ENCODE measurements at regions not wholly inside any gene's neighbourhood (a gene's known extent, or its start where the extent isn't known, plus 50 kb on each side); places are given as distances from the start of the nearest gene placed in this dataset.
"Not testable (repeated sequence)": the region's sequence is repeated elsewhere in the genome, so short reads cannot be mapped to it uniquely, and the experiment has no call there.

DNA sequence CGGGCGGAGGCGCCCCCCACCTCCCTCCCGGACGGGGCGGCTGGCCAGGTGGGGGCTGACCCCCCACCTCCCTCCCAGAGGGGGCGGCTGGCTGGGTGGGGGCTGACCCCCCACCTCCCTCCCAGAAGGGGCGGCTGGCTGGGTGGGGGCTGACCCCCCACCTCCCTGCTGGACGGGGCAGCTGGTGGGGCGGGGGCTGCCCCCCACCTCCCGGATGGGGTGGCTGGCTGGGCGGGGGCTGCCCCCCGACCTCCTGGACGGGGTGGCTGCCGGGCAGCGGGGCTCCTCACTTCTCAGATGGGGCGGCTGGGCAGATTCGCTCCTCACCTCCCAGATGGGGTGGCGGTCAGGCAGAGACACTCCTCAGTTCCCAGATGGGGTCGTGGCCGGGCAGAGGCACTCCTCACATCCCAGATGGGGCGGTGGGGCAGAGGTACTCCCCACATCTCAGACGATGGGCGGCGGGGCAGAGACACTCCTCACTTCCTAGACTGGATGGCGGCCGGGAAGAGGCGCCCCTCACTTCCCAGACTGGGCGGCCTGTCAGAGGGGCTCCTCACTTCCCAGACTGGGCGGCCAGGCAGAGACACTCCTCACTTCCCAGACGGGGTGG is 178.1 kb upstream of the CLINT1 start:
- DNase-seq = not testable (repeated sequence)

DNA sequence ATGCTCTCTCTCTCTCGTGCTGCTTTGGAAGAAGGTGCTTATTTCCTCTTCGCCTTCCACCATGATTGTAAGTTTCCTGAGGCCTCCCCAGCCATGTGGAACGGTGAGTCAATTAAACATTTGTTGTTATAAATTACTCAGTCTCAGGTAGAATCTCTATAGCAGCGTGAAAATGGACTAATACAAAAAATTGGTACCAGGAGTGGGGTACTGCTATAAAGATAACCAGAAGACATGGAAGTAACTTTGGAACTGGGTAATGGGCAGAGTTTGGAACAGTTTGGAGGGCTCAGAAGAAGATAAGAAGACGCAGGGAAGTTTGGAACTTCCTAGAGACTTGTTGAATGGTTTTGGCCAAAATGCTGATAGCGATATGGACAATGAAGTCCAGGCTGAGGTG is 175.6 kb upstream of the CLINT1 start:
- not testable (repeated sequence) for DNase-seq

DNA sequence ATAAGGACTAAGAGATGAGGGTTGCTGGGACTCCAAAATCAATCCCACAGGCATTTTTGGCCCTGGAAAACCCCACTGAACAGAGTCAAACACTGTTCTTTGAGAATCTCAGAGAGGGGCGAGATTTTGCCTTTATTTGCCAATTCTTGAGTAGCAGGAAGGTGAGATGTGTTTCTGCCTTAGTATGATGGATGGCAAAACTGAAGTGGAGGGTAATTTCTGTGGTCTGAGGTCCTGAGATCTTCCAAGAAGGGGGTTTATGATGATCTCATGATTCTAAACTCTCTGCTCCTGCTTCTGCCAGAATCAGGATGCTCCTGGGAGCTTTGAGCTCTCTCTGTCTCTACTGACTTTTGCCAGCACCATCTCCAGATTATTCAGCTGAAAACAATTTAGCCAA is 174.8 kb upstream of the CLINT1 start:
- no peak for DNase-seq

DNA sequence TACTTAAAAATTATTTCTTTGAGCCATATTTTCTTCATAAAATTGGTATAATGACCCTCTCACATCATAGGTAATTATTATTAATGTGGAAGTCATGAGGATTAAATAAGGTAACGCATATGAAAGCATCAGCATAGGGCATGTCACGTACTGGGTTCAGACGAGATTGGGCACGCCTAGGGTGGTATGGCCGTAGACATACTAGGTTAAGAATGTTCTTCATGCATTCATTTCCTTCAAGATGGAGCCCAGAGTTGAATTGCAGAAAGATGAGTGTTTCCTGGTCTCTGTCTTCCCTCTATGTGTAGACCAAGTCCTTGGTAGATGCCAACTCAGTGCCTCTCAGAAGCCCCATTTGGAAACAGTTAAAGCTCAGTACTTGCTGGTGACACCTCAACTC is 174.1 kb upstream of the CLINT1 start:
- DNase-seq = no peak

DNA sequence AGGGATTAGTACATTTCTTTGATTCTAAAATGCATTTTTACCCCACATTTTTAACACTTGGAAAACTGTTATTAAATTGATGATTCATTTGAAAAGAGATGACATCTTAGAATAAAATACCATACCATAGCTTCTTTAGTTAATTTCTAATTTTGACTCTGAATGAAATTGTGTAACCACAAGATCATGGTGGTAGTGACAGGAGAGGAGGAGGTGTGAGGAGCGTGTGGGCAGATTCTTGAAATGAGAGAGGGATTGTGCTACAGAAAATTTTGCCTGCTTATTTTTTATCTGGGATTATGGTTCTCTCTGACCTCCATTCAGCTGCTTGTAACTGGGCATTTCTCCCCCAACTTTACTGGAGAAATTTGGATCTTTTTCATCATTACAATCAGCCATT is 173.3 kb upstream of the CLINT1 start:
- DNase-seq = no peak

DNA sequence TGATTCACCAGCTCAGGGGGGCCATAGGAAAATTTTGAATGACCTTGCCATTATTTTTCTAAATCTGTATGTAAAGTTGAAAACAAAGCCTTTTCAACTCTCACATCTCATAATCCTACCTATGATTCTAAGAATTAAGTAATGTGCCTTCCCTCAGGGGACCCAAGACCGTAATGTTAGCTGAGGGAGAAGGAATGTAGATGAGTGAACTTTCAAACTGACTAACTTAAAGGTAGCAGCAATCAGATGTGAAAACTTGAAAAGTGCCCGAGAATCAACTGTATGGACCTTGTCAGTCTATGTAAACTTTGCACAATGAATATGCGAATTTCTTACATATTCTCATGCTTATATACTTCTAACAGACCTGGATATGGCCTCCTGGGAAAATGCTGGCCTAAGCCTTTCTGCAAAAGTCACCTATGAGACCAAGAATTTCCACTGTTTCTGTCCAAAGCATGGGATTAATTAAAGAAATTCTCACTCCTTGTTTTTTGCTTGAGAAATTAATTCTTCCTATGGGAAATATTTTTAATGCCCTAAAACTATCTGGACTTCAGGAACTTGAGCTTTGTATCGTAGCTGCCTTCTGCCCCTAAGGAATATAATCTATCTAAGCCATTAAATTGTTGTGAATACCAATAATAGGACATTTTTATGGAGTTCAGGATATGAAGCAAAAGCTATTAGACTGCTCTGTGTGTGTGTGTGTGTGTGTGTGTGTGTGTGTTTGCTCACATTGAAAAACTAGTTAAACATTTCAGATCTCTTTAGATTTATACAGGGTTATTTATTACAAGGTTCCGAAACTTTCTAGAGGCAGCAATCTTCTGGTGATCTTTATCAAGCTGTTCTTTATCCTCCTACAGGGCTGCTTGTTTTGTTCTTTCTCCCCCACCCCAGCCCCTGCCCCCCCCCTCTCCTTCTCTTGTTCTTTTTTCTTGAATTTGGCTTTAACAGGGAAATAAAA is 169.1 kb upstream of the CLINT1 start:
- DNase-seq = no peak

DNA sequence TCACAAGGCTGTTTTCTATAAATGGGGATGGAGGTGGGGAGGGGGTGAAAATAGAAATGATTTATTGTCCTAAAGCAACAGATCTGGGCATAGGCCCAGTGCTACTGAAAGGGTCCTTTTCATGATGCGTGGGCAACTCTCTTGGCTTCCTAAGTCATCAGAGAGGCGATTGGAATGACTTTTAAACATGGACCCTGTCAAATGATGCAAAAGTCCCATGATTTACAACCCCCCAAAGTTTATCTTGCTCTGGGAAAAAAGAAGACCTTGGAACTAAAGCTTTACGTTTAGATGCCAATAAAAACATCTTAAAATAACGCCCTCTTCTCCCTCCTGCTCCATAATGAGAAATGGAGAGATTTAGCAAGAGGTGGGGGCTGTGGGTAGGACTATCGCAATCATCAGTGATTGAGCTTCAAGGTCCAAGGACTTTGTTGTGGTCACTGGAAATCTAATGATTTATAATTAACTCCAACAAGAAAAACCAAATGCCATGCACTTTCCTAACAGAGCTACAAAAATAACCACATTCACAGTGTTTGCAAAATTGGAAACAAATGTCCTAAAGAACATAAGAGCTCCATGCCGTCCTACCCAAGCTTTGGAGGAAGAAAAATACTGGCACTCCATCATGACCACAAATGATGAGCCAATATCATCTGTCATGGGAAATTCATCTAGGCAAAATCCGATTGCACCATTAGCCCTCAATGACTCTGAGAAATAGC is 167.5 kb upstream of the CLINT1 start:
- DNase-seq = no peak

DNA sequence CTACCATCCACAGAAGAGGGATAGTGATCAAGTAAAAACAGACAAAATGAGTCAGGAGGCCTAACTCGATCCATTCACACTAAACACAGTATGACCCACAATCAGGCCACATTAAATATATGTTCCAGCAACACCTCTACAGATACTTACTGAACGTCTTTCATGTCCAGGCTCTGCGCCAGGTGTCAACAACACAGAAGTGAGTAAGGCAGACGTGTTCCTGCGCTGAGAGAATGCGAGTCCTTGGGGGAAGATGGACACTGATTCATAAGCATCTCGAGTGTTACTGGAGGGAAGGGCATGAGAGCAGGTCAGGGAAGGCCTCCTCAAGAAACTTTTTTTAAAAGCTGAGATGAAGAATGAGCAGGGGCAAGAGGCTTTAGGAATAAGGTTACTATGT is 164.3 kb upstream of the CLINT1 start:
- DNase-seq = no peak

DNA sequence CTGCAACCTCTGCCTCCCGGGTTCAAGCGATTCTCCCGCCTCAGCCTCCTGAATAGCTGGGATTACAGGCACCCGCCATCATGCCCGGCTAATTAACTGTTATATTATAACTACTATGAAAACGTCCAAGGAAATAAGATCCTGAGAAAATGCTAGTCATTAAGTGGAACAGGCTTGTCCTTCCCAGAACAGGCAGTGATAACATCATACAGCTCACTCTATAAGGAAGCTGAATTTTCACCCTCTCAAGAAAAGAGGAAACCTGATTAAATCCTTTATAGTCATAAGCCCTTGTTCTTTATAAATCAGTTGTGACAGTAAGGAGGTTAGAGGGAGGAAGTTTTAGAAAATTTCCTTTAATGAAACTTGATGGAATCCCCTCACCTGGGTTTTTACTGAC is 163.9 kb upstream of the CLINT1 start:
- DNase-seq = no peak

DNA sequence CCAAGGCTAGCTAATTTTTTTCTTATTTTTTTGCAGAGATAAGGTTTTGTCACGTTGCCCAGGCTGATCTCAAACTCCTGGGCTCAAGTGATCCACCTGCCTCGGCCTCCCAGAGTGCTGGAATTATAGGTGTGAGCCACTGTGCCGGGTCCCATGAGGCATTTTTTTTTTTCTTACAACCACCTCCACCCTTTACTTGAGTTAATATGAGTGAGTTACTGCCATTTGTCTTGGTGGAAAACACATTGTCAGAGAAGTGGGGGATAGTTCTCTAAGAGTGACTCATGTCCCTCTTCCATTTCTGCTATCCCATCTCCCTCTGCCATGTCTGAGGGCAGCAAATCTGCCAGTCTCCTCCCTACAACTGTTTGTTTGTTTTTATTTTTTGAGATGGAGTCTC is 163.4 kb upstream of the CLINT1 start:
- no peak for DNase-seq

DNA sequence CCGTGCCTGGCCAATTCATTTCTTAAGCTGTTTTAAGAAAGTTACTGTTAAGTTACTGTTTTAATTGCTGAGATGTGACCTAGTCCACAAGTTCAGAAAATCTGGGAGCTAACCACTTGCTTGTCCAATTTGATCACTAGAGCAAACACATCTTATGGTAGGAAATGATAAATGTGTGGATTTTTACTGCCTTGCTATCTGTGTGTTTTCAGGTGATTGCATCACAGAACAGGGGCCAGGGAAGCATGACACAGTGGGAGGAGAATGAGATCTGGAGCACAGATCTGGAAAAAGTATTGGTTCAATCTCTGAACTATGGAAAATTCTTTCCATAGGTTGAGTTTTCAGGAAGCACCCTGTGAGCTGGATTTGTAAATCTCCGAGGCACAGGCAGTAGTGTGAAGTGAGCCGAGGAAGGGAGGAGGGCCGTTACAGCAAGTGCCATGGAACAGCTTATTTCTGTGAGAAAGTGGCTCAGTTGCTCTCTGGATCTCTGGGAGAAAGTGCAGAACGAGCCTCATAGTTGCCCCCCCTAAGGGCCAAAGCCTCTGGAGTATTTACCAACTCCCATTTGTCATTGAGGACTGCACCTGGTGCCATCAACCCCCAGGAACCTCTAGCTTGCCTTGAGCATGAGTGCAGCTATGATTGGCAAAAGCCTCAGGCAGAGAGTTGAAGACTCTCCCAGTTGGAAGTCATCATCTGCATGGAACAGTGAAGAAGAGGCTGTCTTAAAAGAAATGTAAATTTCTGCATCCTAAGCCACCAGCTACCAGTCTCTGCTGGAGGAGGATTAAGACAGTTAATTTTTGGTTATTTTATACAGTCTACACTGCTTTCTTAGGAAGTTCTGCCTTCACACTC is 161.8 kb upstream of the CLINT1 start:
- no peak for DNase-seq

DNA sequence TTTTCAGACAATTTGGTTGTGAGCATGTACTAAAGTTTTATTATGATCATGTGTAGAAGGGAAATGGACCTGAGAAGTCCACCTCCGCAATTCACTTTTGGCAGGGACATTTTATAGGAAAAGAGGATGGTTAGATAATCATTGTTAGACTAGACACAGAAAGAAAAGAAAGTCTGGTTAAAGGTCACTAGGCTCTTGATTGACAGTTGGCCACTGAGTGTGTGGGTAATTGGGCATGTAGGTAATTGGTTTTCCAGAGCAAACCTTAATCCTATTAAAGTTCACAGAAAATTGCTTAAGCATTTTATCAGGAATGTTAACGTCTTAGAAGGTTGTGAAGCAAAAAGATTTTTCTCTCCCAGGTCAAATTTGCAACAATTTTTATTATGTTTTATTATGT is 158.5 kb upstream of the CLINT1 start:
- DNase-seq = no peak

DNA sequence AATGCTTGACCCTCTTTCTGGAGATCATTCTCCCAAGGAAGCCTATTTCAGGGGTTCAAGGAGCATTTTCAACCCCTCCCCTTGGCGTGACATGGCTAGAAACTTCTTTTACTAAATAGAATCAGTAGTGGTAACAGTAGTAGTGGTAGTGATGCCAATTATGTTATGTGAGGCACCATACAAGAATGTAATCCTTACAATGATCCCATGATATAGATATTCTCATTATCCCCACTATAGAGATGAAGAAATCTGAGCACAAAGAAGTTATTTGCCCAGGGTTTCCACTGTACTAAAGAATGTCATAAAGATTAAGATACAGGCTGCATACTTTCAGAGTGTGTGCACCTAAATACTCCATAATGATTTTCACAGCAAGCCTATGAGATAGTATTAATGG is 155.4 kb upstream of the CLINT1 start:
- DNase-seq = no peak

DNA sequence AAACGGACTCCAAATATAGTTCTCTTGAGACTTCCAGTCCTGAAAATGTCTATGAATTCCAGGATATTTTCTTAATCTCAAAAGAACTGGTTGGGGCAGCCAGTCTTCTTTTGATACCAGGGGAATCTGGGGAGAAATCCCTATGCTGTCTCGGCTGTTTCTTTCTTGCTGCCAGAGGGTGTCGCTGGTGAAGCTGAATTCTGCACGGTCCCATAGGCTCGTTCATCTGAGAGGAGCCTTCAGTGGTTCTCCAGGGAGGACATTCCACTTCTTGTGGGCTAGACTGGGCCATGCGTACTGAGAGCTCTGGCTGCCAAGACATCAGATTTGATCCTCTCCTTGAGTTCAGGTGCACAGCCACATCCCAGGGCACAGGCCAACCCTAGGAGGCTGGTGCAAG is 155.0 kb upstream of the CLINT1 start:
- no peak for DNase-seq

DNA sequence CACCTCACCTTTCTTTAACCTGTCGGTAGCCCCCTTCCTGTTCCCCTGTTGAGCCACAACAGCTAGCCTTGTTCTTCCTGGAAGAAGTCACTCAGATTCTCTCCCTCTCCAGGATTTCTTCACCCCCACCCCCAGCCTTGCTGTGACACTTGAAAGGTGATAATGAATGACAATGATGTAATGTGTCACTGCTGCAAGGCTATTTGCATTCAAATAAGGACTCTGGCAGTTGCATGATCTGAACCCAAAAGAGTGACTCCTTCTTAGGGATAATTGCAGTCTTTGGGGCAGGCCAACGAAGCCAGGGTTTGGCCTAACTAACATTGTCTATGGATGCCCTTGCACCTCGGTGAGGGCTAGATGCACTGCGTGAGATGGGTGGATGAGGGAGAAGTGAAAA is 154.4 kb upstream of the CLINT1 start:
- DNase-seq = no peak

DNA sequence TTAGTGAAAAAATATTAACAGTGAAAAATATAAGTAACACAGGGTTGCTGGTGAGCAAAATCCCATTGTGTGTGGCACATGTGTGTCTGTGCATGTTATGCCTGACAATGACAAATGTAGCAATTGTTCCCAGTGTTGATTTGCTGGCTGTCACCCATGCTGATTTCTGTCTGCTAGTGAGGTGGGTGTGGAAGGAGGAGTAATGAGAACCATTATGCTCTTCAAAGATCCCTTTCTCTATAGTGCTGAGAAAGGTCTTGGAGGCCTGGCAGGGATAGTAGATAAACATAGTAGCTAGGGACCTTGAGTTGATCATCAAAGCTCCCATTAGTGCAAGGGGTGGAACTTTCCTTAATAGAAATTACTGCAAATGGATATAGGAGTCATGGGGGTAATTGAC is 152.5 kb upstream of the CLINT1 start:
- peak; percentile 38 for DNase-seq

DNA sequence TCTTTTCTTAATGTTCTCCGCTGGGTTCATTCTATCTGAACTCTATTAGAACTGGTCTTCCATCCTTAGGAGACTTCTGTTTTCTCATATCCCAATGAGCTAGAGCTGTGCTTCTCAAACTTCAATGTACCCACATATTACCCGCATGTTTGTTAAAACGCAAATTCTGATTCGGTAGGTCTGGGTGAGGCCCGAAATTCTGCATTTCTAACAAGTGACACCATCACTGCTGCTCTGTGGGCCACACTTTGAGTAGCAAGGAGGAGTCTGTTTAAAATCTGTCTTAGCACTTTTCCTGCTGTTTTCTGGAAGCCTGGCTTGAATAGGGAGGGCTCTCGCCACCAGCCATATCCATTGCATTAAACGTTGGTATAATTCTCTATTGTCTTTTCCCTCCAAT is 151.9 kb upstream of the CLINT1 start:
- DNase-seq = no peak

DNA sequence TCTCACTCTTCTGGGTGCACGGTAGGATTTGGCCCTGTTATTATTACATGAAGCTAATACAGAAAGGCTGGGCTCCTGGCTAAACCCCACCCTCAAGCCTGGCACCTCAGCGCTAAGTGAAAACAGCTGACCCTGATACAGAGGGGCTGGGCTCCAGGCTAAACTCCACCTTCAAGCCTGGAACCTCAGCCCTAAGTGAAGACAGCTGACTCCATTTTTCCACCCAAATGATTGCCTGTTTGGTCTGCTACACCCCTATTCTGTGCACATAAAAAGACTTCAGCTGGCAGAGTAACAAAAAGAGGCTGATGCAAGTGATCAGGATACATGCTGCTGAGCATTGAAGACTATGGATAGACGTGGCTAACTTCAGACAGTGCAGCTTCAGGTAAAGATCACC is 148.4 kb upstream of the CLINT1 start:
- no peak for DNase-seq

DNA sequence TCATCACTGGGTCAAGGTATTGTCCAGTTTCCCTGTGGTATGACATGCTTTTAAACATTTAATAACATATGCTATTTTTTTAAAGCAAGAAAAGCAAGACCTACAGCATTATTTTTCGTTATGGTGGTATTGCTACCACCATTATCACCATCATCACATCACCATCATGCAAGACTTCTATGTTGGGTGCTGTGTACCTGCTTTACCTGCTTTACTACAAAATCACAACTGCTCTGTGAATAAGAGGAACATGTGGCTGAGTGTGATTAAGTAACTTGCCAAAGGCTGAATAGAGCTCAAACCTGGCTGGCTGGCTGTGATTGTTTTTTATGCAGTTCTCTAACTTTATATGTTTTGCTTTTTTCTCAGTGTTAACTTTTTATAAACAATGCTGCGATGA is 140.8 kb upstream of the CLINT1 start:
- no peak for DNase-seq

DNA sequence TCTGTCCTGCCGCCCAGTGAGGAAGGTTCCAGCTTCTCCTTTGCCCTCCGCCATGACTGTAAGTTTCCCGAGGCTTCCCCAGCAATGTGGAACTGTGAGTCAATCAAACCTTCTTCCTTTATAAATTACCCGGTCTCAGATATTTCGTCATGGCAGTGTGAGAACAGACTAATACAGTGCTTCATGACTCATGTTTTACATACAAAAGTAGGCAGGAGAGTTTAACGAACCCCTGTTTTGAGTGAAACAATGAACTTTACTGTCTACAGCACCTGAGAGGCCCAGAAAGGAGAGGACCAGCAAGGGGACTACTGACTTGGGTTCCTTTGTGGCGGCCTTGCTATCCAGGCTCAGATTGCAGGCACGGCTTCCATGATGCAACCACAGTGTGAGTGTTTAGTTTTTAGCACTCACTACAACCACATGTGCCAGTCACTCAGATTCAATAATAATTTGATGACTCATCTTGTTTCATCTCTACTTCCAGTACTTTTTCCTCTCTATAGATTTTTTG is 139.1 kb upstream of the CLINT1 start:
- DNase-seq = no peak

DNA sequence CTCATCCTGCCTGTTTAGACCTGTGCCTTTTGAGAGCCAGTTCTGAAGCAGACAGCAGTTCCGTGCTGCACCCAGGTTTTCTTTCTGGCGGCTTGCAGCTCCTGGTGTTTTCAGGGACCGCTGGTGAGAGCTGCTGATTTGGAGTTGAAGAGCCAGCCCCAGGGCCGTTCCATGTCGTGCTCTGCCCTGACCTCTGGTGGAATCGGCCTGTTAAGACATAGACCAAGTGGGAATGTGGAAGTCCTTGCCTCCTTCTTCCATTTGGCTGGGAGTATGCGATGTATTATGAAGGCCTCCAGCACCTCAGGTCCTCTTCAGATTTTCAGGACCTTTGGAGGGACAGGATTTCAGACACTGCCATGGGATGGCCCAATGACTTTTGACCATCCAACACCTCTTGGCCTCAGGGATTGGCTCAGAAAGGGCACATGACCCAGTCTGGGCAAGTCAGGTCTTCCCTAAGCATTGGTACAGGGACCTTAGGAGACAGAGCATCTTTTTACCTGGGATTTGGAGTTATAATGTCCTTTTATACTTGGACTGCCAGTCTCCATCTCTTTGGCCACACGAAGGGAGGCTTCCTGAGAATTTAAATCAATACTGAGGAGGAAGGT is 136.1 kb upstream of the CLINT1 start:
- peak; percentile 39 for DNase-seq
